HEK293 (cell line): ENCODE measurements at regions not wholly inside any gene's neighbourhood (a gene's known extent, or its start where the extent isn't known, plus 50 kb on each side); places are given as distances from the start of the nearest gene placed in this dataset.

Experiments used
- CTCF ChIA-PET: fragments of 350-600 bp; formaldehyde crosslinking; extraction: SDS; loops from one replicate; lab custom pipeline; 2021; ENCODE audit warnings: antibody characterized with exemption; lab: Yijun Ruan, JAX
- POLR2A ChIA-PET: fragments of 300-600 bp; formaldehyde crosslinking; extraction: SDS; loops from one replicate; lab custom pipeline; 2020; ENCODE audit warnings: antibody characterized with exemption, inconsistent platforms; lab: Yijun Ruan, JAX
- H3K27ac ChIP-seq: fragments of 200-500 bp; sonication (Bioruptor generic); 2 replicates; pipeline ENCODE4 v1.5.1; 2014; ENCODE audit warnings: low read depth, low read length, control low read depth, inconsistent platforms; ENCODE audit errors: extremely low read depth
- H3K36me3 ChIP-seq, 2 experiments: fragments of 200-500 bp in 1 of 2; sonication (Bioruptor generic) in 1 of 2; 1 replicate in 1 of 2; 2 replicates in 1 of 2; pipeline ENCODE4 v1.5.1; 2014 to 2017; ENCODE audit warnings: inconsistent platforms in 2 of 2, low read length in 2 of 2; ENCODE audit not compliant: control insufficient read depth in 2 of 2, insufficient read depth in 1 of 2
- H3K4me1 ChIP-seq: fragments of 200-500 bp; sonication (Bioruptor generic); 2 replicates; pipeline ENCODE4 v1.5.1; 2014; ENCODE audit warnings: mild to moderate bottlenecking, low read length, inconsistent platforms; ENCODE audit not compliant: control insufficient read depth, insufficient read depth
- H3K4me3 ChIP-seq: 2 replicates; pipeline ENCODE4 v1.5.1; 2011; ENCODE audit warnings: low read depth, mild to moderate bottlenecking, control low read depth, low read length, moderate library complexity
- H3K9me3 ChIP-seq: fragments of 200-500 bp; sonication (Bioruptor generic); 2 replicates; pipeline ENCODE4 v1.5.1; 2014; ENCODE audit warnings: low read depth, low read length, inconsistent platforms; ENCODE audit not compliant: control insufficient read depth, insufficient read depth
- RBAK ChIP-seq: fragments of 450-650 bp; formaldehyde crosslinking; IDR thresholded peaks from 2 replicates; pipeline ENCODE4 v1.5.1; 2016; ENCODE audit warnings: missing biosample characterization, missing genetic modification characterization
- SALL2 ChIP-seq: fragments of 450-650 bp; formaldehyde crosslinking; IDR thresholded peaks from 2 replicates; pipeline ENCODE4 v1.5.0; 2017; ENCODE audit warnings: missing biosample characterization, mild to moderate bottlenecking, missing genetic modification characterization, borderline replicate concordance
- YY2 ChIP-seq: fragments of 450-650 bp; formaldehyde crosslinking; IDR thresholded peaks from 2 replicates; pipeline ENCODE4 v1.5.1; 2016; ENCODE audit warnings: missing biosample characterization, missing genetic modification characterization
- ZBTB7A ChIP-seq: fragments of 450-650 bp; formaldehyde crosslinking; IDR thresholded peaks from 2 replicates; pipeline ENCODE4 v1.5.1; 2016; ENCODE audit warnings: low read depth, missing biosample characterization, missing genetic modification characterization
- ZEB2 ChIP-seq: fragments of 450-650 bp; formaldehyde crosslinking; IDR thresholded peaks from 2 replicates; pipeline ENCODE4 v1.5.1; 2016; ENCODE audit warnings: missing biosample characterization, missing genetic modification characterization
- ZFP37 ChIP-seq: fragments of 450-650 bp; formaldehyde crosslinking; IDR thresholded peaks from 2 replicates; pipeline ENCODE4 v1.5.1; 2016; ENCODE audit warnings: missing biosample characterization, missing genetic modification characterization
- ZNF112 ChIP-seq: fragments of 450-650 bp; formaldehyde crosslinking; IDR thresholded peaks from 2 replicates; pipeline ENCODE4 v1.5.0; 2017; ENCODE audit warnings: missing biosample characterization, missing genetic modification characterization
- ZNF138 ChIP-seq: fragments of 450-650 bp; formaldehyde crosslinking; IDR thresholded peaks from 2 replicates; pipeline ENCODE4 v1.5.1; 2016; ENCODE audit warnings: missing biosample characterization, missing genetic modification characterization, borderline replicate concordance
- ZNF155 ChIP-seq: fragments of 450-650 bp; formaldehyde crosslinking; IDR thresholded peaks from 2 replicates; pipeline ENCODE4 v1.5.1; 2016; ENCODE audit warnings: missing biosample characterization, missing genetic modification characterization
- ZNF174 ChIP-seq: fragments of 450-650 bp; formaldehyde crosslinking; IDR thresholded peaks from 2 replicates; pipeline ENCODE4 v1.5.0; 2017; ENCODE audit warnings: missing biosample characterization, mild to moderate bottlenecking, missing genetic modification characterization
- ZNF184 ChIP-seq: fragments of 450-650 bp; IDR thresholded peaks from 2 replicates; pipeline ENCODE4 v1.5.1; 2018; ENCODE audit warnings: missing biosample characterization, mild to moderate bottlenecking, missing genetic modification characterization
- ZNF214 ChIP-seq: fragments of 450-650 bp; formaldehyde crosslinking; IDR thresholded peaks from 2 replicates; pipeline ENCODE4 v1.5.1; 2017; ENCODE audit warnings: missing biosample characterization, mild to moderate bottlenecking, missing genetic modification characterization, borderline replicate concordance
- ZNF23 ChIP-seq: fragments of 450-650 bp; formaldehyde crosslinking; IDR thresholded peaks from 2 replicates; pipeline ENCODE4 v1.5.1; 2016; ENCODE audit warnings: missing biosample characterization, missing genetic modification characterization, borderline replicate concordance
- ZNF26 ChIP-seq: fragments of 450-650 bp; formaldehyde crosslinking; IDR thresholded peaks from 2 replicates; pipeline ENCODE4 v1.5.1; 2016; ENCODE audit warnings: missing biosample characterization, missing genetic modification characterization
- ZNF426 ChIP-seq: fragments of 450-650 bp; formaldehyde crosslinking; IDR thresholded peaks from 2 replicates; pipeline ENCODE4 v1.5.1; 2017; ENCODE audit warnings: missing biosample characterization, missing genetic modification characterization, mild to moderate bottlenecking, inconsistent platforms, moderate library complexity
- ZNF555 ChIP-seq: fragments of 450-650 bp; formaldehyde crosslinking; conservative IDR thresholded peaks from 2 replicates; pipeline ENCODE4 v1.5.1; 2017; ENCODE audit warnings: missing biosample characterization, mild to moderate bottlenecking, missing genetic modification characterization, inconsistent platforms
- ZNF837 ChIP-seq: fragments of 450-650 bp; formaldehyde crosslinking; IDR thresholded peaks from 2 replicates; pipeline ENCODE4 v1.5.1; 2016; ENCODE audit warnings: missing biosample characterization, missing genetic modification characterization
- TF ChIP-seq, protein P1 (sequence below): fragments of 450-650 bp; formaldehyde crosslinking; IDR thresholded peaks from 2 replicates; pipeline ENCODE4 v1.5.1; 2017; ENCODE audit warnings: missing biosample characterization, missing genetic modification characterization
- TF ChIP-seq, protein P2 (sequence below): fragments of 450-650 bp; formaldehyde crosslinking; IDR thresholded peaks from 2 replicates; pipeline ENCODE4 v1.5.1; 2016; ENCODE audit warnings: missing biosample characterization, missing genetic modification characterization
- TF ChIP-seq, protein P3 (sequence below): fragments of 450-650 bp; formaldehyde crosslinking; IDR thresholded peaks from 2 replicates; pipeline ENCODE4 v1.5.1; 2016; ENCODE audit warnings: missing biosample characterization, missing genetic modification characterization

DNA sequence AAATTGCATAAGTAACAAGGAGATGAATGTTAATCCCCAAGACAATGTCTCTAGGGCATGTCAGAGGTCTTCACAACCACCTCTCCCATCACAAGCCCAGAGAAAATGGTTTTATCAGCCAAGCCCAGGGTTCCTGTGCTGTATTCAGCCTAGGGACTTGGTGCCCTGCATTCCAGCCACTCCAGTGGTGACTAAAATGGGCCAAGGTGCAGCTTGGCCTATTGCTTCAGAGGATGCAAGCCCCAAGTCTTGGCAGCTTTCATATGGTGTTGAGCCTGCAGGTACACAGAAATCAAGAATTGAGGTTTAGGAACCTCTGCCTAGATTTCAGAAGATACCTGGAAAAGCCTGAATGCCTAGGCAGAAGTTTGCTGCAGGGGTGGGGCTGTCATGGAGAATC lies 1118.6 kb downstream of the PLA2G4A start (continued):
- TF ChIP-seq RBAK (tag by site-specific recombination) (no peak), ZNF184 (tag by site-specific recombination) (no peak), YY2 (tag by site-specific recombination) (no peak), ZNF26 (no peak)
- TF ChIP-seq, protein P1, sequence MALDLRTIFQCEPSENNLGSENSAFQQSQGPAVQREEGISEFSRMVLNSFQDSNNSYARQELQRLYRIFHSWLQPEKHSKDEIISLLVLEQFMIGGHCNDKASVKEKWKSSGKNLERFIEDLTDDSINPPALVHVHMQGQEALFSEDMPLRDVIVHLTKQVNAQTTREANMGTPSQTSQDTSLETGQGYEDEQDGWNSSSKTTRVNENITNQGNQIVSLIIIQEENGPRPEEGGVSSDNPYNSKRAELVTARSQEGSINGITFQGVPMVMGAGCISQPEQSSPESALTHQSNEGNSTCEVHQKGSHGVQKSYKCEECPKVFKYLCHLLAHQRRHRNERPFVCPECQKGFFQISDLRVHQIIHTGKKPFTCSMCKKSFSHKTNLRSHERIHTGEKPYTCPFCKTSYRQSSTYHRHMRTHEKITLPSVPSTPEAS = no peak

GRCh38 chr1:187948170-187948794 lies 1119.5 kb downstream of the PLA2G4A start:
- ChIA-PET CTCF (no interaction called here), POLR2A (no interaction called here)
- no peaks in the 10 kb centered on the region for H3K36me3 ChIP-seq

GRCh38 chr1:187949567-187949966 lies 1120.8 kb downstream of the PLA2G4A start:
- no peaks in the 10 kb centered on the region for H3K9me3 ChIP-seq
- no peaks in the 10 kb centered on the region for H3K4me1 ChIP-seq
- H3K4me3 ChIP-seq = no peak overlapping the region
- ChIA-PET POLR2A (no interaction called here), CTCF (no interaction called here)
- TF ChIP-seq SALL2 = no peak
- TF ChIP-seq ZNF426 (tag by site-specific recombination) = no peak
- TF ChIP-seq, protein P2, sequence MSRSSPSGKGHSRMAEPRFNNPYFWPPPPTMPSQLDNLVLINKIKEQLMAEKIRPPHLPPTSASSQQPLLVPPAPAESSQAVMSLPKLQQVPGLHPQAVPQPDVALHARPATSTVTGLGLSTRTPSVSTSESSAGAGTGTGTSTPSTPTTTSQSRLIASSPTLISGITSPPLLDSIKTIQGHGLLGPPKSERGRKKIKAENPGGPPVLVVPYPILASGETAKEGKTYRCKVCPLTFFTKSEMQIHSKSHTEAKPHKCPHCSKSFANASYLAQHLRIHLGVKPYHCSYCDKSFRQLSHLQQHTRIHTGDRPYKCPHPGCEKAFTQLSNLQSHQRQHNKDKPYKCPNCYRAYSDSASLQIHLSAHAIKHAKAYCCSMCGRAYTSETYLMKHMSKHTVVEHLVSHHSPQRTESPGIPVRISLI (tag by site-specific recombination) = no peak
- TF ChIP-seq ZFP37 (tag by site-specific recombination) = no peak
- TF ChIP-seq ZNF214 (tag by site-specific recombination) = no peak
- TF ChIP-seq ZNF555 (tag by site-specific recombination) = no peak
- TF ChIP-seq, protein P3, sequence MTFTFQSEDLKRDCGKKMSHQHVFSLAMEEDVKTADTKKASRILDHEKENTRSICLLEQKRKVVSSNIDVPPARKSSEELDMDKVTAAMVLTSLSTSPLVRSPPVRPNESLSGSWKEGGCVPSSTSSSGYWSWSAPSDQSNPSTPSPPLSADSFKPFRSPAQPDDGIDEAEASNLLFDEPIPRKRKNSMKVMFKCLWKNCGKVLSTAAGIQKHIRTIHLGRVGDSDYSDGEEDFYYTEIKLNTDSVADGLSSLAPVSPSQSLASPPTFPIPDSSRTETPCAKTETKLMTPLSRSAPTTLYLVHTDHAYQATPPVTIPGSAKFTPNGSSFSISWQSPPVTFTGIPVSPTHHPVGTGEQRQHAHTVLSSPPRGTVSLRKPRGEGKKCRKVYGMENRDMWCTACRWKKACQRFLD (tag by site-specific recombination) = no peak
- no peak for TF ChIP-seq ZNF174 (tag by site-specific recombination)
- TF ChIP-seq ZNF23 (tag by site-specific recombination) = no peak
- TF ChIP-seq ZNF112 (tag by site-specific recombination) = no peak
- no peak for TF ChIP-seq ZNF837 (tag by site-specific recombination)
- TF ChIP-seq ZNF155 (tag by site-specific recombination) = no peak
- H3K36me3 ChIP-seq = no peaks in the 10 kb centered on the region
- H3K27ac ChIP-seq = no peak overlapping the region

More at GRCh38 chr1:187948170-187948794, 1119.5 kb downstream of the PLA2G4A start:
- H3K4me1 ChIP-seq = no peaks in the 10 kb centered on the region
- no peak overlapping the region for H3K27ac ChIP-seq
- TF ChIP-seq ZNF138 (tag by site-specific recombination) (no peak), ZBTB7A (tag by site-specific recombination) (no peak), ZEB2 (tag by site-specific recombination) (no peak)
- no peaks in the 10 kb centered on the region for H3K9me3 ChIP-seq
- H3K4me3 ChIP-seq = no peak overlapping the region
